GM04503 (cell line): ENCODE measurements at regions not wholly inside any gene's neighbourhood (a gene's known extent, or its start where the extent isn't known, plus 50 kb on each side); places are given as distances from the start of the nearest gene placed in this dataset.

Source experiments
- DNase-seq: peaks from one replicate; pipeline ENCODE4 v3.0.0-alpha.2; 2012; ENCODE audit warnings: low read depth

- DNase-seq: no peak
Observed at GRCh38 chr6:23154159-23154558, 584.8 kb downstream of the HDGFL1 start.

GRCh38 chr6:23170049-23170448 is 600.7 kb downstream of the HDGFL1 start:
- DNase-seq: no peak

- no peak for DNase-seq
Observed at GRCh38 chr6:23173234-23173633, 603.9 kb downstream of the HDGFL1 start.

GRCh38 chr6:23174781-23175361 is 605.5 kb downstream of the HDGFL1 start:
- DNase-seq: peak; percentile 93

GRCh38 chr6:23175391-23175790 is 606.0 kb downstream of the HDGFL1 start:
- no peak for DNase-seq

- DNase-seq: no peak
Observed at GRCh38 chr6:23176471-23176870, 607.1 kb downstream of the HDGFL1 start.

- DNase-seq: no peak
Observed at GRCh38 chr6:23176883-23177282, 607.5 kb downstream of the HDGFL1 start.

GRCh38 chr6:23177806-23178205 is 608.4 kb downstream of the HDGFL1 start:
- no peak for DNase-seq

GRCh38 chr6:23179994-23180393 is 610.6 kb downstream of the HDGFL1 start:
- DNase-seq: no peak

GRCh38 chr6:23180504-23181293 is 611.3 kb downstream of the HDGFL1 start:
- peak; percentile 43 for DNase-seq

- DNase-seq: no peak
Observed at GRCh38 chr6:23181356-23182110, 612.2 kb downstream of the HDGFL1 start.

- no peak for DNase-seq
Observed at GRCh38 chr6:23183846-23184245, 614.5 kb downstream of the HDGFL1 start.

- DNase-seq: no peak
Observed at GRCh38 chr6:23184351-23184750, 615.0 kb downstream of the HDGFL1 start.

GRCh38 chr6:23195487-23195886 is 626.1 kb downstream of the HDGFL1 start:
- DNase-seq: no peak

GRCh38 chr6:23199541-23199940 is 630.2 kb downstream of the HDGFL1 start:
- DNase-seq: no peak

GRCh38 chr6:23200946-23201345 is 631.6 kb downstream of the HDGFL1 start:
- DNase-seq: no peak

- no peak for DNase-seq
Observed at GRCh38 chr6:23202207-23202606, 632.8 kb downstream of the HDGFL1 start.

GRCh38 chr6:23212398-23212797 is 643.0 kb downstream of the HDGFL1 start:
- DNase-seq: no peak

- peak; percentile 3 for DNase-seq
Observed at GRCh38 chr6:23213193-23213592, 643.8 kb downstream of the HDGFL1 start.

GRCh38 chr6:23213651-23214050 is 644.3 kb downstream of the HDGFL1 start:
- no peak for DNase-seq

- DNase-seq: no peak
Observed at GRCh38 chr6:23218751-23219150, 649.4 kb downstream of the HDGFL1 start.

- DNase-seq: no peak
Observed at GRCh38 chr6:23222724-23223123, 653.4 kb downstream of the HDGFL1 start.

- no peak for DNase-seq
Observed at GRCh38 chr6:23224540-23224939, 655.2 kb downstream of the HDGFL1 start.
